Renal pelvis (tissue), 1 donor: ENCODE measurements at regions not wholly inside any gene's neighbourhood (a gene's known extent, or its start where the extent isn't known, plus 50 kb on each side); places are given as distances from the start of the nearest gene placed in this dataset.

Experiments used
- DNase-seq: peaks from one replicate; pipeline ENCODE4 v3.0.0-alpha.2; 2013

- DNase-seq, result peak; percentile 22
Measured at GRCh38 chr7:88431882-88432281, 125.2 kb upstream of the STEAP4 start.

- no peak for DNase-seq
Measured at GRCh38 chr7:88429382-88429781, 122.7 kb upstream of the STEAP4 start.

DNA sequence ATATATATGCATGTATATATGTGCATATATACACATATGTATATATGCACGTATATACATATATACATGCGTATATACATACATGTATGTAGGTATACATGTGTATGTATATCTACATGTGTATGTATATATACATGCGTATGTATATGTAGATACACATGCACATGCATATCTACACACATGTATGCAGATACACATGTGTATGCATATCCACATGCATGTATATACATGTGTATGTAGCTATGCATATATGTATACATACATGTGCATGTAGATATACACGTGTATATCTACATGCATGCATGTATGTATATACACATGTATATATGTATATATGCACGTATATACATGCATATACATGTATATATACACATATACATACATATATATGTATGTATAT is 95.8 kb upstream of the STEAP4 start:
- DNase-seq, result no peak

- DNase-seq, result no peak
Measured at GRCh38 chr7:88401009-88401623, 94.4 kb upstream of the STEAP4 start.

GRCh38 chr7:88399696-88400240 is 93.1 kb upstream of the STEAP4 start:
- DNase-seq, result no peak

DNA sequence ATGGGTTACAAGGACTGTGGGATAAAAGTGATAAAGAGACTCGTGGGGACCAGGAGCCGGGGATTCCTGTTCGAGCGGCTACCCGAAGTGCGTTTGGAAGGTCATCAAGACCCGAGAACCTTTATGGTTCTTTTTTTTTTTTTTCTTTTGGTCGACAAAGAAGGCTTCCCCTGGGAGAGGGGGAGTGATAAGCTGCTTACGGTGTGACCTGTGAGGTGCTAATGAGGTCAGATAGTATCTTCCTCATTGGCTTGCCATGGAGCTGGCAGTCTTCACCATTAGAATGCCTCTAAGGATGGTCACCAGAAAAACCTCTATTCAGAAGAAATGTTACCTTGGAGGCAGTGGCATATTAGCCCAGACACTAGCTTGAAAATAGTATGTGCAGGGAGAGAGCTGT is 92.3 kb upstream of the STEAP4 start:
- no peak for DNase-seq

DNA sequence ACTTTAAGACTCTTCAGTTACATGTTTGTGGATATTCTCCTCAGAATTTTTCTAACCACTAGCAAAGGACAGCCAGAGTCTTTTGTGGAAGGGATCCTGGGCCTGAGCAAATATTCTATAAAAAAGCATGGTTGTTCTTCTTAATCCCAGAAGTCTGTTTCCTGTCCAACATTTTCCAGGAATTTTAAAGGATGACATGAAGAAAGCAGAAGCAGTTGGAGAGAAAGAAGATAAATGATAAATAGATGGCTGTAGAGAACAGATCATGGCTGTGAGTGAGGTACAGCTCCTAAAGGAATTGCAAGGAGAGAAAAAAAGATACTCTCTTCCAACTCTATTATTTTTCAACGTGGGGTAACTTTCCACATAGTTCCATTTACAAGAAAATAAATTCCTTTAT is 91.8 kb upstream of the STEAP4 start:
- no peak for DNase-seq

DNA sequence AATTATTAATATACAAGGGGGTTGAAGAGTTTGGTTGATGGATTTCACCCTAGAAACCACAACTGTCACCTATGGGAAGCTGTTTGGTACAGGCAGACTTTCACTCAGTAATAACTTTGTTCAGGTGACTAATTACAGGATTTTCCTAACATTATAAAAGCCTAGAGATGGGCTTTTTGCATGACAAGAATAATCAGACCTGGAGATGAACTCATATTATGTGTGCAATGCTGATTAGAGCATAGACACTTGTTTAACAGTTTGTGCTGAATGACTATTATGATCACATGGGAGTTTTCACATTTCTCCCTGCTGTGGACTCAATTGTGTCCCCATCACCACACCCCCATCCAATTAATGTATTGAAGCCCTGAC is 90.2 kb upstream of the STEAP4 start:
- DNase-seq, result no peak

GRCh38 chr7:88396295-88396947 is 89.7 kb upstream of the STEAP4 start:
- no peak for DNase-seq

GRCh38 chr7:88395715-88396114 is 89.0 kb upstream of the STEAP4 start:
- DNase-seq, result no peak

GRCh38 chr7:88391247-88391646 is 84.6 kb upstream of the STEAP4 start:
- DNase-seq, result no peak

DNA sequence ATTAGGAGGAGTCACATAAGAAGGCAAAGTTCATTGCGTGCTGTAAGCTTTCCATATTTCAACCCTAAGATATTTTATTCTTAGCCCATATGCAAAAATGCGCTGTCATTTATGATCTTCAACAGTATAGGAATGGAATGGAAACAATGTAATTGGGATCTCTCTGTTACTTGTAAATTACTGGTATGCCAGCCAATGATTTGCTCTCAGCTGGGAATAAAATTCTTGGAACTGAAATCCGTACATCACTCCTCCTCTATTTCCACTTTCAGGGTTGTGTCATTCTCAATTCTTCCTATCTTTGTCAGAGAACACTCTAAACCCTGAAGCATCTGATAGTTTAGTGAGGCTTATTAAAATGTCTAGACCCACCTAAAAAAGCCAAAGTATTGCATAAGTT is 80.7 kb upstream of the STEAP4 start:
- DNase-seq, result no peak

- no peak for DNase-seq
Measured at GRCh38 chr7:88386665-88387156, 80.0 kb upstream of the STEAP4 start.

- peak; percentile 36 for DNase-seq
Measured at GRCh38 chr7:88377434-88377833, 70.7 kb upstream of the STEAP4 start.

- DNase-seq, result no peak
Measured at GRCh38 chr7:88368686-88369085, 62.0 kb upstream of the STEAP4 start.

- no peak for DNase-seq
Measured at GRCh38 chr7:88366845-88367244, 60.2 kb upstream of the STEAP4 start.

DNA sequence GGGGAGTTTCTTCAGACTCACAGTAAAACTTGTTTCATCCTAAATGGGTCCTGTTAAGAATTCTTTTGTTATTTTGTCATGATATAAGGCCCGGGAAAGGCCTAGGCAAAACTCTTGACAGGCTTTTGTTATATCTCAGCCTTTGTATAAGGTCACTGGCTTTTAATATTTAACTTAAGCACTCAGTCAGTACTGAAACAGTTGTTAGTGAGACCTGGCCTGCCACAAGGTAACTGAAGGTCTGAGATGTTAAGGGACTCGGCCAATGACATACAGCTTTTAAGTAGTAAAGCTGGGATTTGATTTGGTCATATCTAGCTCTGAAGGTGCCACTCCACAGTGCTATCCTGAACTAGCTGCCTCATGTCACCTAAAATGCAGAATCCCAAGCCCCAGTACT is 57.2 kb upstream of the STEAP4 start:
- no peak for DNase-seq

DNA sequence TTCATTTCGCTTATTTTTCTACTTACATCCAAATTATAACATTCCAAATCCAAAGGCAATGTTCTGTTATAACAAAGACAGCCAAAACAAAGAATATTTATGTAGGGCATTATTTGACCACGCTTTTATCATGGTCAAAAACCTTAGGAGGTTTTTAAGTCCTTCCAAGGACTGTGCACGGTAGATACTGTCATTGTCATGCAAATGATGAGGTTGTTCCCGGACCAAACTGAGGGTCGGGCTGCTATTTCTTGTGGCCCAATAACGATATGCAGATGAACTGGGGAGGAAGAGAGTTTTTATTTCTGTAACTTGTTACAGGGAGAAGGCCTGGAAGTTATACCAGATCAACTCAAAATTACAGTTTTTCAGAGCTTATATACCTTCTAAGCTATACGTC is 56.6 kb upstream of the STEAP4 start:
- DNase-seq, result no peak

DNA sequence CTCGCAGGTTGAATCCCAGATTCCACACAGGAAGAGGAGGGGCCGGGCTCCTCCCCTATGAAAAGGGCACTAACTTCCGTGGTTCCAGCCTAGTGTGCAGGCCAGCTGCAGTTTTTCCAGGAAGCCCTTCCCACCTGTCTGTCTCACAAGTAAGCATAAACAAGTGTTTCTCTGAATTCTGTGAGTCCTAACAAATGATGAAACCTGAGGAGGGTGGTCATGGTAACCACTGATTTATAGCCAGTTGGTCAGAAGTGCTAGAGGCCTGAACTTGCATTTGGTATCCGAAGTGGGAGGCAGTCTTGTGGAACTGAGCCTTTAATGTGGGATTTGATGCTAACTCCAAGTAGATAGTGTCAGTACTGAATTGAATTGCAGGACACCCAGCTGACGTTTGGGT is 54.7 kb upstream of the STEAP4 start:
- peak; percentile 86 for DNase-seq

- no peak for DNase-seq
Measured at GRCh38 chr7:88358881-88359280, 52.2 kb upstream of the STEAP4 start.

GRCh38 chr7:88358526-88358838 is 51.8 kb upstream of the STEAP4 start:
- DNase-seq, result no peak

DNA sequence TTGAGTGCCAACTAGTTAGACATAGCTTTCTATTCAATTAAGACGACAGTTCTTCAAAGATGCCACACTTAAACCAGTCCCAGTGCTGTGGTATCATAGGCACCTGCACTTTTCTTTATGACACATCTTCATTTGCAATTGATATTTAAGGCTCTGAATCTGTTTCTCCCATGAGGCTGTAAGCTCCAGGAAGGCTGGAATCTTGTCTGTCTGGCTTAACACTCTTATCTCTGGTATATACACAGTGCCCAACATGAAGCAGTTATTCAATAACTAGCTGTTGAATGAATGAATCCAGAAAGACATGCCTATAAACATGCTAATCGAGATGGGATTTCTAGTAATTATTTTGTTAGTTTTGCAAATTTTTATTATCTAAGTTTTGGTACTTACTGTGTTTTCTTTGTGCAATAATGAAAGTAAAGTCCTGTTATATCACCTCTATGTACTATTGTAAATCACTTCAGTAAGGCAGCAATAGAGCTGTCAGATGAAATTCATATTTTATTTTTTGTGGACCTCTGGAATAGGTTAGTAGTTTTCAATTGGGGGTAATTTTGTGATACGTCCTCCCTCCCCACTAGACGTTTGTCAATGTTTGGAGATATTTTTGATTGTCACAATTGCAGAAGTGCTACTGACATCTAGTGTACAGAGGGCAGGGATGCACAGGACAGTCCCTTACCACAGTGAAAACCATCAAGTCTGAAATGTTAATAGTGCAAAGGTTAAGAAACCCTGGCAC is 51.3 kb upstream of the STEAP4 start:
- DNase-seq, result no peak

DNA sequence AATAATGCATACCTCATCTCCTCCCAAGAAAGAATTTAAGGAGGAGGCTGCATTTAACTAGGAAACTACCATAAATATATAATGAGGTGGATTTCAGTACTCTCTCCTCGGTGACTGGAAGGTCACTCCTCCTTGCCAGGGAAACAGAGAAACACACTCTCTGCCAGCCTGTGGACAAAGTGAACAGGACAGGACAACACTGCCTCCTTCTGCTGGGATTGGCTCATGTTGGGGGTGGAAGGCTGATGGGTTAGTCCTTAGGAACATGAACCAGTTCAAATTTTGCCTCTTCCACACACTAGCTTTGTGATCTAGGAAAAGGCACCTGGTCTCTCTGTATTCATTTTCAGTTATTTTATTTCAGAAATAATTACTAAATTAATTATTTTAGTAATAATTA is 50.6 kb upstream of the STEAP4 start:
- DNase-seq, result no peak
